Activated T-helper 1 cell treated with anti-CD3 and anti-CD28 coated beads, Interleukin-12 subunit alpha, Interleukin-12 subunit beta, Interleukin-2, Interleukin-4 antibody, amounts not matched to agents 30 ng/mL and 10 ng/mL and 1 ng/mL, durations not matched to agents 14 hours and 24 hours and 36 hours (primary cell): ENCODE measurements at regions not wholly inside any gene's neighbourhood (a gene's known extent, or its start where the extent isn't known, plus 50 kb on each side); places are given as distances from the start of the nearest gene placed in this dataset.

ENCODE experiments used
- DNase-seq: peaks from one replicate; pipeline ENCODE4 v3.0.0; 2021; ENCODE audit warnings: low spot score
- H3K27ac Mint-ChIP-seq: one replicate; pipeline ENCODE4 v1.8.0; 2021; ENCODE audit warnings: mild to moderate bottlenecking, mixed read lengths
- H3K27me3 Mint-ChIP-seq: one replicate; pipeline ENCODE4 v1.8.0; 2022; ENCODE audit warnings: mild to moderate bottlenecking, moderate library complexity, mixed read lengths; ENCODE audit not compliant: insufficient read depth
- H3K36me3 Mint-ChIP-seq: one replicate; pipeline ENCODE4 v1.8.0; 2021; ENCODE audit warnings: low read depth, mixed read lengths
- H3K4me1 Mint-ChIP-seq: one replicate; pipeline ENCODE4 v1.8.0; 2021; ENCODE audit warnings: low read depth, mixed read lengths
- H3K4me3 Mint-ChIP-seq: one replicate; pipeline ENCODE4 v1.8.0; 2021; ENCODE audit warnings: mild to moderate bottlenecking, moderate library complexity, mixed read lengths
- H3K9me3 Mint-ChIP-seq: one replicate; pipeline ENCODE4 v1.8.0; 2021; ENCODE audit warnings: mixed read lengths
- intact Hi-C: fragments of 100-400 bp; cut with micrococcal nuclease; formaldehyde crosslinking; loops from one replicate; pipeline ENCODE4 v1.15.1; 2024

DNA sequence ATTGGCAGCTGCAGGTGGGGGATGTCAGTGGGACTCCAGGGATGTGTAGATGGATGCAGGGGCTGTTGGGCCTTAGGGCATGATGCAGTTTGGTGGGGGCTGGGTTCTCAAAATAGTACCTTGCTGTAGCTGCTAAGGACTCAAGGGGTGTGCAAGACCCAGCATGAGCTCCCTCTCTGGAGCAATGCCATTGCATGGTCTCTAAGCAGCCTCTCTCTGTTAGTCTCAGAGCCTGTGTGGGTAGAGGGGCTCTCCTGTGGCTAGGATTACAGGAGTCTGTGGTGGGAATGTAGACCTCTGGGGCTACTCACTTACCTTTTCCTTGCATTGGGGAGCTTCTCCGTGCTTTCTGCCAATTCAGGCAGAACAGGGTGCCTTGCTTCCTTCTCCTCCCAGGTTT, 228.9 kb downstream of the LPIN1 start:
- Mint-ChIP-seq H3K4me3 (no peak overlapping the region), H3K36me3 (peaks cover 2% of the 10 kb centered on the region), H3K4me1 (no peaks in the 10 kb centered on the region), H3K27ac (no peak overlapping the region), H3K27me3 (peaks cover 11% of the 10 kb centered on the region), H3K9me3 (peaks cover 25% of the 10 kb centered on the region)
- no peak for DNase-seq
- intact Hi-C loops = no loop called here

GRCh38 chr2:11976073-11976472, 229.6 kb downstream of the LPIN1 start:
- no peak for DNase-seq
- no peaks in the 10 kb centered on the region for H3K4me1 Mint-ChIP-seq
- no peak overlapping the region for H3K4me3 Mint-ChIP-seq
- peaks cover 2% of the 10 kb centered on the region for H3K36me3 Mint-ChIP-seq
- H3K27ac Mint-ChIP-seq = no peak overlapping the region
- H3K27me3 Mint-ChIP-seq = peaks cover 6% of the 10 kb centered on the region
- intact Hi-C loops = no loop called here
- H3K9me3 Mint-ChIP-seq = peaks cover 25% of the 10 kb centered on the region

DNA sequence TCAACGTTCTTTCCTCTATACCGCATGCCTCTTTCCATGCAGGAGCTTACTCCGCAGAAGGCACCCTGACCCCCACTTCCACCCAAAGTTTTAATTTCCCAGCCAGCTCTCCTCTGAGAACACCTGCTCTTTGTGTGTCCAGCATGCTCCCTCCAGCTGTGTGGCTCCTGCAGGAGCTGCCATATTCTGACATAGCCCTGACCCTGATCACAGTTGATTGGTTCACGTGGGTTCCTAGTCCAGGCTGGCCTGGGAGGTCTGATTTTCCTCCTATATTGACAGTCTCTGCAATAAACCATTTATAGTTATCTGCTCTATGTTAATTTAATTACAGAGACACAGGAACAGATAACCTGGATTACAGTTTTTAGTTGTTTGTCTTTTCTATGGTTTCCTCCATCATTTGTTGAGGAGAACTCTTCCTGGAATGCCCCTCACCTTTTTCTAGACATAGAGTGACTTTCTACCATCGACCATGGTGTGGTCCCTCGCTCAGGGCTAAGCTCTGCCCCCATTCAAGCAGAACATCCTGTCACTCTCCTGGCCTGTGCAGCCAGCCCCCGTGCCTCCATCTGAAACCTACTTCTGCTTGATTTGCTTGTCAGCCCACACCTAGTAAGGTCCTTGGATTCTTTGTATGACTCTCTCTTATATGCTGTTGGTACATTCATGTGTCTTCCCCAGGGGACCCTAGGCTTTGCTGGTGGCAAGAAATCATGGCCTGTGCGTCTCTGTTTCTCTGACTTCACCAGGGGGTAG, 231.5 kb downstream of the LPIN1 start:
- DNase-seq = no peak
- Mint-ChIP-seq H3K4me1 (no peaks in the 10 kb centered on the region), H3K36me3 (peaks cover 2% of the 10 kb centered on the region), H3K27ac (no peak overlapping the region), H3K9me3 (peaks cover 25% of the 10 kb centered on the region), H3K27me3 (peaks cover 8% of the 10 kb centered on the region), H3K4me3 (no peak overlapping the region)
- intact Hi-C loops = no loop called here

DNA sequence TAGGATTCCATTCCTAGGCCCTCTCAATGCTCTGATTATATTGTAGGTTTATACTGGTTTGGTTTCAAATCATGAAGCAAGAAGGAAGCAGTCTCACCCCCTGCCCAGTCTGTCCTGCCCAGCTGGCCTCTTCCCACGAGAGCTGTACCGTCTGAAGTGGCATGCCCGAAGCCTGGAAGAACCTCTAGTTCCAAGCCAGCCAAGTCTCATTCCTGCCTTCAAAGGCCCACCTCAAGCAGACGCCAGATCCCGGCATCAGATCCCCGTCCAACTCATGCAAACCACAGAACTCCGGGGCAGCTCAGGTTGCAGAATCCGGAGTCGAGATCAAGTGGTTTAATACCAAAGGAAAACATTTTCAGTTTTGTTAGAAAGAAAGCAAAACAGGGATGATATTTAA, 234.4 kb downstream of the LPIN1 start:
- no peak overlapping the region for H3K4me3 Mint-ChIP-seq

GRCh38 chr2:11983401-11983800, 237.0 kb downstream of the LPIN1 start:
- Mint-ChIP-seq H3K9me3 (peaks cover 4% of the 10 kb centered on the region), H3K36me3 (no peaks in the 10 kb centered on the region), H3K4me1 (no peaks in the 10 kb centered on the region)

More for the DNA sequence above, 234.4 kb downstream of the LPIN1 start:
- Mint-ChIP-seq H3K9me3 (peaks cover 14% of the 10 kb centered on the region), H3K27me3 (peaks cover 11% of the 10 kb centered on the region), H3K27ac (no peak overlapping the region), H3K36me3 (no peaks in the 10 kb centered on the region), H3K4me1 (no peaks in the 10 kb centered on the region)
- no peak for DNase-seq
- intact Hi-C loops = no loop called here

GRCh38 chr2:11983870-11984269, 237.4 kb downstream of the LPIN1 start:
- no peaks in the 10 kb centered on the region for H3K36me3 Mint-ChIP-seq
- H3K27ac Mint-ChIP-seq = no peak overlapping the region
- DNase-seq = no peak
- H3K27me3 Mint-ChIP-seq = peaks cover 13% of the 10 kb centered on the region
- H3K4me3 Mint-ChIP-seq = no peak overlapping the region
- intact Hi-C loops = no loop called here
- no peaks in the 10 kb centered on the region for H3K4me1 Mint-ChIP-seq
- peaks cover 4% of the 10 kb centered on the region for H3K9me3 Mint-ChIP-seq

More at GRCh38 chr2:11983401-11983800, 237.0 kb downstream of the LPIN1 start:
- intact Hi-C loops = no loop called here
- no peak overlapping the region for H3K4me3 Mint-ChIP-seq
- no peak overlapping the region for H3K27ac Mint-ChIP-seq
- peaks cover 12% of the 10 kb centered on the region for H3K27me3 Mint-ChIP-seq
- DNase-seq = no peak

DNA sequence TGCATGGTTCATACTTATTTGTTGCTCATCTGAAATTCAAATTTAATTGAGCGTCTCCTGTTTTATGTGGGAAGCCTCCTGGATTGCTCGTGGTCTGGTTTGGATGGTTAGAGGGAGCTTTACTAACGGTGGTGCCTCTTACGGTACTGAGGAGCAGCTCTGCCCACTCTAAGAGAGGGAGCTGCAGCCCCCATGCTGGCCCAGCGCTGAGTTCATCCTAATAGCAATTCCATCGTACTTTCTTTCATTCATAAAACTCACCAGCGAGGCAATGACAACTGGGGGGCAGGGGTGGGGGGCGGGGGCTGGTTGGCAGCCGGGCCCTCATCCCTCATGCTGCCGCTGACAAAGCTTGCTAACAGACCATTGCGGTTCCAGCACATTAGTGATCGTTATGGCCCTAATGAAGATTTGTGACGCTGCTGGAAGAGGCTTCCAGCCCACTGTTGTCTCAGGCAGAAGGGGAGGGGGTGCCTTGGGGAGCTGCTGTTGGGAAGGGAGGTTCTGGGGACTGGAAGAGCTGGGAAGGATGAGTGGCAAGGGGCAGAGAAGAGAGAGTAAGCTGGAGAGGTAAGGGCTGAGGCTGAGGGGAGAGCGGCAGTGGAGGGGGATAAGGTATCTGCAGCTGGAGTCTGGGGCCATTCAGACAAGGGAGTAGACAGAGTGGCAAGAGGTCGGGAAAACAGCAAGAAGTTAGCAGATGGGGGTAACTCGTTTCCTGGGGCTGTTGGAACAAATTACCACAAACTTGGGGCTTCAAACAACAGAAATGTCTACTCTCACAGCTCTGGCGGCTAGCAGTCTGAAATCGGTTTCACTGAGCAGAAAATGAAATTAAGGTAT, 238.1 kb downstream of the LPIN1 start:
- H3K27ac Mint-ChIP-seq = no peak overlapping the region
- intact Hi-C loops = no loop called here
- DNase-seq = no peak
- no peaks in the 10 kb centered on the region for H3K4me1 Mint-ChIP-seq
- H3K4me3 Mint-ChIP-seq = no peak overlapping the region
- H3K27me3 Mint-ChIP-seq = peaks cover 17% of the 10 kb centered on the region
- H3K9me3 Mint-ChIP-seq = peaks cover 4% of the 10 kb centered on the region
- no peaks in the 10 kb centered on the region for H3K36me3 Mint-ChIP-seq

DNA sequence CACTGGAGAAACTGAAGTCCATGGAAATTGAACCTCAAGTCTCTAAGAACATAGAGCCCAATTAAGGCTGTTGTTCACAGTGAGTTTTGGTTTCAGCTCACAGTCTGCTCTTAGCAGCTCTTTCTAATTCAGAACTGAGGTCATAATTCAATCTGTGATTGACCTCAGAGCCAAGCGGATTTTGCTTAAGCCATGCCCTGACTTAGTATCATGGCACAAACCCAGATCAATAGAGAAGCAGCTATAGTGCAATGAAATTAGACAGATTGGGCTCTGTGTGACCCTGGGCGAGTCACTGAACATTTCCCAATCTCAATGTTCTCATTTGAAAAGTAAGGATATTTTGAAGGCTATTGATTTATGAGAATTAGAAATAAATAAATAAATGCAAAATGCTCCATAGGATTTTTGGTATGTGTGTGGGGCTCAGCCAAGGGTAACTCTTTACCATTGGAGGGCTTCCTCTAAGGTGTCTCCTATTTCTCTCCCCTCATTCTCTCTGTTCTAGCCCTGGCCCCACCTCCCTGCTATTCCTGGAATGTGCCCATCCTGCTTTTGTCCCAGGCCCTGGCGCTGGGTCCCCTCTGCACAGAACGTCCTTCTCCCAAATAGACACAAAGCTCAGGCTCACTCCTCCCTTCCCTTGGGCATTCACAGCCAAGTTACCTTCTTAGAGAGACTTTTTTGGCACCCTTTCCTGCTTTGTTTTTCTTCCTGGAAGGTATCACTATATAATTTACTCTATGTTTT, 239.6 kb downstream of the LPIN1 start:
- H3K27me3 Mint-ChIP-seq = peaks cover 17% of the 10 kb centered on the region
- no peak overlapping the region for H3K4me3 Mint-ChIP-seq
- no peaks in the 10 kb centered on the region for H3K4me1 Mint-ChIP-seq
- H3K36me3 Mint-ChIP-seq = no peaks in the 10 kb centered on the region
- DNase-seq = no peak
- intact Hi-C loops = no loop called here
- H3K9me3 Mint-ChIP-seq = peaks cover 4% of the 10 kb centered on the region
- H3K27ac Mint-ChIP-seq = no peak overlapping the region

- DNase-seq = no peak
- Mint-ChIP-seq H3K36me3 (no peaks in the 10 kb centered on the region), H3K4me1 (no peaks in the 10 kb centered on the region), H3K4me3 (no peak overlapping the region), H3K9me3 (no peaks in the 10 kb centered on the region), H3K27me3 (peaks cover 15% of the 10 kb centered on the region), H3K27ac (no peak overlapping the region)
- intact Hi-C loops = no loop called here
These were observed 240.7 kb downstream of the LPIN1 start for GRCh38 chr2:11987151-11987550.

- Mint-ChIP-seq H3K4me3 (no peak overlapping the region), H3K27ac (no peak overlapping the region), H3K4me1 (no peaks in the 10 kb centered on the region), H3K36me3 (no peaks in the 10 kb centered on the region), H3K9me3 (peaks cover 5% of the 10 kb centered on the region), H3K27me3 (peaks cover 20% of the 10 kb centered on the region)
- no peak for DNase-seq
- intact Hi-C loops = no loop called here
These were observed 242.4 kb downstream of the LPIN1 start for GRCh38 chr2:11988691-11989353.

DNA sequence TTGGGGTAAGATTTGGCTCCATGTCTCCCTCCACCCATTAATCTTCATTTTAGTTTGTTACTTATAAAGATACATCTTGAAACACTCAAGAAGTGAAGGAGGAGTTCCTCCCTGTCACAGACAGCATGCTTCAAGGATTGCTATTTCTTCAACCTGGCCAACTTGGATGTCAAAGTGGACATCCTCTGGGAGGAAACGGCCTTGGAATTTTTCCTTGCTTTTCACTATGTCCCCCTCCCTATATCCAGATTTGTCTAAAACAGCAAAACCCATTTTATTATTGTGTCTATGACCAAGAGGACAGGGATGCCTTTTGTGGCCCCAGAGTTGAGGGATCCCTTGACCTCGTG, 242.9 kb downstream of the LPIN1 start:
- DNase-seq = no peak
- Mint-ChIP-seq H3K4me1 (no peaks in the 10 kb centered on the region), H3K27ac (no peak overlapping the region), H3K9me3 (peaks cover 5% of the 10 kb centered on the region), H3K27me3 (peaks cover 21% of the 10 kb centered on the region), H3K36me3 (no peaks in the 10 kb centered on the region), H3K4me3 (no peak overlapping the region)
- intact Hi-C loops = no loop called here

- peaks cover 9% of the 10 kb centered on the region for H3K9me3 Mint-ChIP-seq
- no peaks in the 10 kb centered on the region for H3K36me3 Mint-ChIP-seq
- no peak overlapping the region for H3K4me3 Mint-ChIP-seq
These were observed 244.1 kb downstream of the LPIN1 start for GRCh38 chr2:11990576-11990975.

More at GRCh38 chr2:11990576-11990975, 244.1 kb downstream of the LPIN1 start:
- intact Hi-C loops = no loop called here
- H3K4me1 Mint-ChIP-seq = no peaks in the 10 kb centered on the region
- no peak for DNase-seq
- no peak overlapping the region for H3K27ac Mint-ChIP-seq
- H3K27me3 Mint-ChIP-seq = peaks cover 26% of the 10 kb centered on the region
